Testis (tissue), 2 donors: ENCODE measurements at regions not wholly inside any gene's neighbourhood (a gene's known extent, or its start where the extent isn't known, plus 50 kb on each side); places are given as distances from the start of the nearest gene placed in this dataset.

Source experiments
- DNase-seq: peaks from one replicate; pipeline ENCODE4 v3.0.0-alpha.2; 2019
- H3K27ac ChIP-seq, 2 donors: fragments of 200-600 bp; sonication (generic); one replicate each; pipeline ENCODE4 v1.5.1; 2019
- H3K27me3 ChIP-seq: fragments of 200-600 bp; sonication (generic); one replicate; pipeline ENCODE4 v1.5.1; 2019
- H3K36me3 ChIP-seq: fragments of 200-600 bp; sonication (generic); one replicate; pipeline ENCODE4 v1.5.1; 2017; ENCODE audit warnings: low read depth; ENCODE audit errors: missing control alignments
- H3K4me1 ChIP-seq: fragments of 200-600 bp; sonication (generic); one replicate; pipeline ENCODE4 v1.5.1; 2019
- H3K4me3 ChIP-seq, 2 donors: fragments of 200-600 bp; sonication (generic); one replicate each; pipeline ENCODE4 v1.5.1; 2017 to 2019
- H3K9me3 ChIP-seq: fragments of 200-600 bp; sonication (generic); one replicate; pipeline ENCODE4 v1.5.1; 2017
- POLR2A ChIP-seq: fragments of 450-650 bp; IDR thresholded peaks from one replicate; pipeline ENCODE4 v1.6.1; 2017; ENCODE audit warnings: antibody characterized with exemption, mild to moderate bottlenecking, moderate library complexity
- WGBS, 2 donors: methylation state at CpG; one replicate each; pipeline ENCODE4 v1.1.5; 2018; 5-methylcytosine and 5-hydroxymethylcytosine counted together
- intact Hi-C: fragments of 100-400 bp; cut with DNase I; formaldehyde crosslinking; loops from one replicate; pipeline ENCODE4 v1.15.1; 2023; ENCODE audit warnings: low total_unique reads
- TF ChIP-seq, protein P1 (sequence below), 3 experiments: fragments of 450-650 bp in 2 of 3; fragments of 200-600 bp in 1 of 3; sonication (generic) in 1 of 3; IDR thresholded peaks; one replicate each; pipeline ENCODE4 v1.5.1; 2016 to 2019; ENCODE audit warnings: antibody characterized with exemption in 3 of 3, mild to moderate bottlenecking in 2 of 3, moderate library complexity in 1 of 3

GRCh38 chr18:2139691-2140090, 431.6 kb downstream of the METTL4 start:
- no peak for TF ChIP-seq POLR2A
- TF ChIP-seq, protein P1, sequence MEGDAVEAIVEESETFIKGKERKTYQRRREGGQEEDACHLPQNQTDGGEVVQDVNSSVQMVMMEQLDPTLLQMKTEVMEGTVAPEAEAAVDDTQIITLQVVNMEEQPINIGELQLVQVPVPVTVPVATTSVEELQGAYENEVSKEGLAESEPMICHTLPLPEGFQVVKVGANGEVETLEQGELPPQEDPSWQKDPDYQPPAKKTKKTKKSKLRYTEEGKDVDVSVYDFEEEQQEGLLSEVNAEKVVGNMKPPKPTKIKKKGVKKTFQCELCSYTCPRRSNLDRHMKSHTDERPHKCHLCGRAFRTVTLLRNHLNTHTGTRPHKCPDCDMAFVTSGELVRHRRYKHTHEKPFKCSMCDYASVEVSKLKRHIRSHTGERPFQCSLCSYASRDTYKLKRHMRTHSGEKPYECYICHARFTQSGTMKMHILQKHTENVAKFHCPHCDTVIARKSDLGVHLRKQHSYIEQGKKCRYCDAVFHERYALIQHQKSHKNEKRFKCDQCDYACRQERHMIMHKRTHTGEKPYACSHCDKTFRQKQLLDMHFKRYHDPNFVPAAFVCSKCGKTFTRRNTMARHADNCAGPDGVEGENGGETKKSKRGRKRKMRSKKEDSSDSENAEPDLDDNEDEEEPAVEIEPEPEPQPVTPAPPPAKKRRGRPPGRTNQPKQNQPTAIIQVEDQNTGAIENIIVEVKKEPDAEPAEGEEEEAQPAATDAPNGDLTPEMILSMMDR (IDR thresholded peaks at IDR 0.05): no peak
- no peaks in the 10 kb centered on the region for H3K4me1 ChIP-seq
- no peak overlapping the region for H3K4me3 ChIP-seq
- intact Hi-C loops: no loop called here
- no peak overlapping the region for H3K27ac ChIP-seq
- no peaks in the 10 kb centered on the region for H3K27me3 ChIP-seq
- no peak for DNase-seq
- no peaks in the 10 kb centered on the region for H3K9me3 ChIP-seq
- H3K36me3 ChIP-seq: no peaks in the 10 kb centered on the region
- 87 to 92% methylated on average over 4 of the region's 4 CpGs for WGBS, 2 donors

DNA sequence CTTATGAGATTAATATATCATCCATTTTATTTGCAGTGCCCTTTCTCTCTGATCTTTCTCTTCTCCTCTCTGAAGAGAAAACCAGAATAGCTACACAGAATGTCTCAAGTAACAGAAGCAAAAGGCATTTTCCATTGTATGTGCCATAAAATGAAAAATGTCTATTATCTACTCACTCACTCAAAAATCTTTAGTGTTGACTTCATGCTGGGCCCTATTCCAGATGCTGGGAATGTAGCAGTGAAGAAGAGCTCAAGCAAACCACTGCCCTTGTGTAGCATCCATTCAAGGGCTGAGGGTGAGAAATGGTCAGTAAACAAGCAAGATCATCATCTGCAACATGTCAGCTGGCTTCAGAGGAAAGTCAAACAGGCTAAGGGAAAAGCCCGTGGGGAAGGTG, 427.7 kb downstream of the METTL4 start:
- TF ChIP-seq POLR2A: no peak
- TF ChIP-seq, protein P1 (IDR thresholded peaks at IDR 0.05): no peak
- DNase-seq: no peak
- Histone ChIP-seq H3K27me3 (no peaks in the 10 kb centered on the region), H3K4me1 (no peaks in the 10 kb centered on the region), H3K36me3 (no peaks in the 10 kb centered on the region), H3K9me3 (no peaks in the 10 kb centered on the region), H3K27ac (no peak overlapping the region), H3K4me3 (no peak overlapping the region)
- intact Hi-C loops: no loop called here
- WGBS, 2 donors: 50 to 54% methylated on average over 1 of the region's 1 CpG

DNA sequence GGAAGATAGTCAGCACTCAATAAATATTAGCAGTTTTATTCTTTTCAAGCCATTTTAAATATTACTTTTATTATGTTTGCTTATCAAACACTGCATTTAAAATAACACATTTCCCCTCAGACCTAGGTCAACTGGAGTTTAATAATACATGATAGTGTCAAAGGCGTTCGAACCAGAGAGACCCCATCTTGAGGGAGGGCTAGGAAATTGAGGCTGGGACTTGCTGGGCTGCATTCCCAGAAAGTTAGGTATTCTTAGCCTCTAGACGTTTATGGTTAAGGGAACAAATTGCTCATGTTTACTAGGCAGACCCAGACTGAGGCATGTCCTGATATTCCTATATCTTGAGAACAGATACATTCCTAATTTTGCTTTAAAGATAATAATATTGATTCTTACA, 426.5 kb downstream of the METTL4 start:
- intact Hi-C loops: no loop called here
- 75 to 84% methylated on average over 3 of the region's 3 CpGs for WGBS, 2 donors
- H3K27ac ChIP-seq: no peak overlapping the region

DNA sequence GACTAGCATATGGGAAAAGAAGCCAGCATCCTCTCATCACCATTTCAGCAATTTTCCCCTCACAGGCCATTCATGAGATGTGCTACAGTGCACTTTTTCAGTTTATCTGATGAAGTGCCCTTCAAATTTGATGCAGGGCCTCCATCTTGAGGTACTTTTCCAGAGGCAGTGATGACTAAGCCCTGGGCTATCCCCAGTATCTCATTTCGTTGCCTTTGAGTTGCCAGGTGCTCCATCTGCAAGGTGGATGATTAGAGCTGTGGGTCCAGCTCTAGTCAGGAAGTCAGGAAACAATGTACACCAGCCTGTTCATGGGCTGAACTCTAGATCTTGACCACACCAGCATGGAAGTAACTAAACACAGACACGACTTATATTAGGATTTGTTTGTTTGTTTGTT, 425.2 kb downstream of the METTL4 start:
- WGBS, 2 donors: 74 to 89% methylated on average over 2 of the region's 2 CpGs

More for the DNA sequence above, 426.5 kb downstream of the METTL4 start:
- no peak for DNase-seq
- TF ChIP-seq, protein P1 (IDR thresholded peaks at IDR 0.05): no peak
- TF ChIP-seq POLR2A: no peak
- Histone ChIP-seq H3K4me1 (no peaks in the 10 kb centered on the region), H3K27me3 (no peaks in the 10 kb centered on the region), H3K36me3 (no peaks in the 10 kb centered on the region), H3K9me3 (no peaks in the 10 kb centered on the region), H3K4me3 (no peak overlapping the region)

DNA sequence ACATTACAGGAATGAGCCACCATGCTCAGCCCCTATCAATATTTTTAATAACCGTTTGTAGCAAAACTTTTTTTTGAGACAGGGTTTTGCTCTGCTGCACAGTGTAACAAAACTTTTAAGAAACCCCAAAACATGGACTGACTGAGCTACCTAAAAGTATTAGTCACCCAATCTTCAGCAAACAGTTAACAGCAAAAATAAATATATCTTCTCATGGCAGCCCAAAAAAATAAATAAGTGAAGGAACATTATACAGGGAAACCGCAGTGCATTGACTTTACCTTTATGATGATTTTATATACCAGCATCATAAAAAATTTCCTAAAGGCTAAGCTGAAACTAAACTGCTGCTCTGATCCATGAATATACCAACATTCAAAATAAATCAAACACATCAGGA, 424.6 kb downstream of the METTL4 start:
- Histone ChIP-seq H3K4me3 (no peak overlapping the region), H3K9me3 (no peaks in the 10 kb centered on the region), H3K27ac (no peak overlapping the region), H3K36me3 (no peaks in the 10 kb centered on the region), H3K27me3 (no peaks in the 10 kb centered on the region), H3K4me1 (no peaks in the 10 kb centered on the region)
- no peak for DNase-seq
- WGBS, 2 donors: 83 to 89% methylated on average over 2 of the region's 2 CpGs
- intact Hi-C loops: no loop called here
- TF ChIP-seq, protein P1 (IDR thresholded peaks at IDR 0.05): no peak
- no peak for TF ChIP-seq POLR2A

More for the DNA sequence above, 425.2 kb downstream of the METTL4 start:
- TF ChIP-seq POLR2A: no peak
- TF ChIP-seq, protein P1 (IDR thresholded peaks at IDR 0.05): no peak
- Histone ChIP-seq H3K4me1 (no peaks in the 10 kb centered on the region), H3K9me3 (no peaks in the 10 kb centered on the region), H3K27ac (no peak overlapping the region), H3K4me3 (no peak overlapping the region), H3K36me3 (no peaks in the 10 kb centered on the region), H3K27me3 (no peaks in the 10 kb centered on the region)
- DNase-seq: no peak
- intact Hi-C loops: no loop called here
